AG04450 (cell line): ENCODE measurements at regions not wholly inside any gene's neighbourhood (a gene's known extent, or its start where the extent isn't known, plus 50 kb on each side); places are given as distances from the start of the nearest gene placed in this dataset.
"Not testable (repeated sequence)": the region's sequence is repeated elsewhere in the genome, so short reads cannot be mapped to it uniquely, and the experiment has no call there.

Source experiments
- CTCF ChIA-PET: fragments of 300-600, 350-600 bp; formaldehyde crosslinking; extraction: SDS; loops from one replicate; lab custom pipeline; 2022; ENCODE audit warnings: antibody characterized with exemption, inconsistent platforms; lab: Charles Lee
- POLR2A ChIA-PET: fragments of 350-600 bp; formaldehyde crosslinking; extraction: SDS; loops from one replicate; lab custom pipeline; 2021; ENCODE audit warnings: antibody characterized with exemption, inconsistent platforms; lab: Yijun Ruan, JAX
- DNase-seq: peaks from one replicate; pipeline ENCODE4 v3.0.0-alpha.2; 2011; ENCODE audit warnings: low read depth, low spot score
- H3K27ac ChIP-seq: one replicate; pipeline ENCODE4 v1.5.1; 2012; ENCODE audit warnings: low read depth, low read length, control low read depth
- H3K27me3 ChIP-seq: one replicate; pipeline ENCODE4 v1.6.0; 2012; ENCODE audit warnings: low read length; ENCODE audit not compliant: control insufficient read depth, insufficient read depth
- H3K4me3 ChIP-seq: 2 replicates; pipeline ENCODE4 v1.5.1; 2011; ENCODE audit warnings: mild to moderate bottlenecking, low read depth, low read length, control low read depth
- H3K9me3 ChIP-seq: 2 replicates; pipeline ENCODE4 v1.5.1; 2012; ENCODE audit warnings: low read length; ENCODE audit not compliant: control insufficient read depth, insufficient read depth
- CTCF ChIP-seq: IDR thresholded peaks from 2 replicates; pipeline ENCODE4 v1.5.1; 2011; ENCODE audit warnings: low read depth, low read length, control low read depth, inconsistent platforms

DNA sequence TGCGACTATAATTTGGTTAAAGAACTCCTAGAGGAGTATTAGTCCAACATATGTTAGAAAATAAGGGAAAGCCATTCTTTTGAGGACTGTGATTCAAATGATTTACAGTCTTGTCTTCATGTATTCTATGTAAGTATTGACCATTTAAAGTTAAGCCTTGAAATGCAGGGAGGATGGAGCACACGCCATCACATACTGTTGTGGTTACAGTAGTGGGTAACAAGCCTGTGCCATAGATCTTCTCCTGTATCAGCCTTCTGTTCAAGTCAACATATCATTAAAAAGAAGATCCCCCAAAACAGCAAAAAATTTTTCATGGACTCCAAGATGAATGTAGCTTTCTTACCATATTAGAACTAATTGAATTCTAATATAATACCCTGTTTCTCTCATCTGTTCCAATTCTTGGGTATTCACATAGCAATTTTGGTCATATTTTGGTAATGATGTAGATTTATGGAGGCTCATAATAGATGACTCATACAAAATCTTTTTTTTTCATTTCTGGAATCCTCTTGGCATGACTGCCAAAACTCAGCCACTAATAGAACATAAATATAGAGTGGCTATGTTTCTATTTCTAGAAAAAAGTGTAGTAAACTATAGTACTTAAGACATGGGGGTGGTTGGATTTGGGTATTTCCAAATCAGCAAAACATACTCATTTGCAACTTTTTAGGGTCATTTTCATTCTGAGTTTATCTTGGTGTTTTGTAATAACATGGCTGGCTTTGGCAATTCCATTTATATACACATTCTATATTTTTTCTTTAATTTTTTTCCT is 413.5 kb downstream of the BCKDHB start:
- H3K4me3 ChIP-seq, result no peak overlapping the region
- no peak overlapping the region for H3K27ac ChIP-seq
- ChIA-PET CTCF (no interaction called here), POLR2A (interaction anchor here (0.7 kb wide), 1 partner anchor 1959 kb away, joined by 3 read pairs; no protein-coding TSS in a partner anchor)
- peaks cover 3% of the 10 kb centered on the region; the same call in 1 of the 2 replicates for H3K9me3 ChIP-seq
- H3K27me3 ChIP-seq, result no peaks in the 10 kb centered on the region
- DNase-seq, result peak; percentile 3
- TF ChIP-seq CTCF, result no peak

- Histone ChIP-seq H3K27me3 (no peaks in the 10 kb centered on the region), H3K9me3 (no peaks in the 10 kb centered on the region), H3K4me3 (no peak overlapping the region), H3K27ac (no peak overlapping the region)
- TF ChIP-seq CTCF, result no peak
- POLR2A ChIA-PET, result no interaction called here
- no peak for DNase-seq
- CTCF ChIA-PET, result no interaction called here
Observed at GRCh38 chr6:80517525-80517924, 411.1 kb downstream of the BCKDHB start.

GRCh38 chr6:80510521-80510920 is 404.1 kb downstream of the BCKDHB start:
- H3K27ac ChIP-seq, CTCF ChIA-PET, DNase-seq, H3K27me3 ChIP-seq, H3K4me3 ChIP-seq, H3K9me3 ChIP-seq, POLR2A ChIA-PET: not testable (repeated sequence)

GRCh38 chr6:80508885-80509630 is 402.6 kb downstream of the BCKDHB start:
- TF ChIP-seq CTCF, result no peak
- peak; percentile 16 for DNase-seq
- Histone ChIP-seq H3K27me3 (no peaks in the 10 kb centered on the region), H3K27ac (no peak overlapping the region), H3K4me3 (no peak overlapping the region), H3K9me3 (no peaks in the 10 kb centered on the region)
- POLR2A ChIA-PET, result no interaction called here
- CTCF ChIA-PET, result no interaction called here

GRCh38 chr6:80504882-80505281 is 398.4 kb downstream of the BCKDHB start:
- H3K27me3 ChIP-seq, result no peaks in the 10 kb centered on the region
- no peak for DNase-seq
- POLR2A ChIA-PET, result no interaction called here
- no peaks in the 10 kb centered on the region for H3K9me3 ChIP-seq
- CTCF ChIA-PET, result no interaction called here
- no peak for TF ChIP-seq CTCF
- no peak overlapping the region for H3K27ac ChIP-seq
- H3K4me3 ChIP-seq, result no peak overlapping the region
